Psoas muscle (tissue), 7 donors: ENCODE measurements at regions not wholly inside any gene's neighbourhood (a gene's known extent, or its start where the extent isn't known, plus 50 kb on each side); places are given as distances from the start of the nearest gene placed in this dataset.
"Not testable (repeated sequence)": the region's sequence is repeated elsewhere in the genome, so short reads cannot be mapped to it uniquely, and the experiment has no call there.

ENCODE experiments used
- ATAC-seq, 4 donors: fragments of 200-7000 bp; cut with Tn5 transposase; one replicate each; pipeline ENCODE4 v1.9.1; 2020; ENCODE audit warnings: moderate library complexity in 3 of 4, mild to moderate bottlenecking in 2 of 4
- DNase-seq, 2 donors: peaks; one replicate each; pipeline ENCODE4 v3.0.0-alpha.2; 2020
- H3K27ac ChIP-seq: fragments of 200-600 bp; one replicate; pipeline ENCODE4 v1.8.0; 2022
- H3K27me3 ChIP-seq, 3 donors: fragments of 200-600 bp in 1 of 3; one replicate each; pipeline versions ENCODE4 v1.6.1 to v1.8.0; 2013 to 2022; ENCODE audit warnings: low read length in 2 of 3, mild to moderate bottlenecking in 2 of 3, moderate library complexity in 1 of 3; ENCODE audit not compliant: insufficient read depth in 3 of 3
- H3K36me3 ChIP-seq, 2 donors: fragments of 200-600 bp in 1 of 2; one replicate each; pipeline versions ENCODE4 v1.6.1 to v1.8.0; 2013 to 2022; ENCODE audit warnings: low read depth in 1 of 2, mild to moderate bottlenecking in 1 of 2, moderate library complexity in 1 of 2; ENCODE audit not compliant: insufficient read depth in 1 of 2
- H3K4me1 ChIP-seq: fragments of 200-600 bp; one replicate; pipeline ENCODE4 v1.8.0; 2022
- H3K4me3 ChIP-seq: fragments of 200-600 bp; one replicate; pipeline ENCODE4 v1.8.0; 2022; ENCODE audit warnings: mild to moderate bottlenecking
- H3K9me3 ChIP-seq: fragments of 200-600 bp; one replicate; pipeline ENCODE4 v1.8.0; 2022
- WGBS, 3 donors: extraction: QIAGEN DNeasy Blood & Tissue Kit; methylation state at CpG; one replicate each; pipeline versions ENCODE4 v1.1.6 to v1.1.7; 2013; 5-methylcytosine and 5-hydroxymethylcytosine counted together
- intact Hi-C, 2 donors: fragments of 100-400 bp; cut with DNase I; formaldehyde crosslinking; loops; one replicate each; pipeline versions ENCODE4 v1.11.0 to v1.14.2; 2022
- TF ChIP-seq, protein P1 (sequence below): fragments of 200-600 bp; IDR thresholded peaks from one replicate; pipeline ENCODE4 v1.8.0; 2022; ENCODE audit warnings: antibody characterized with exemption
- donor health status: healthy with polysubstance abuse.
- donor health status: DM: no; HTN: no; CAD: no; lungs with moderate emphysema.
- donor health status: Bipolar disorder and iron deficiency.
- donor health status: healthy.
- donor health status: DM: yes; HTN: yes; CAD: no.
- donor health status: DM: no; HTN: no; CAD: no.
- donor health status: DM: yes; HTN: yes; CAD: no.

DNA sequence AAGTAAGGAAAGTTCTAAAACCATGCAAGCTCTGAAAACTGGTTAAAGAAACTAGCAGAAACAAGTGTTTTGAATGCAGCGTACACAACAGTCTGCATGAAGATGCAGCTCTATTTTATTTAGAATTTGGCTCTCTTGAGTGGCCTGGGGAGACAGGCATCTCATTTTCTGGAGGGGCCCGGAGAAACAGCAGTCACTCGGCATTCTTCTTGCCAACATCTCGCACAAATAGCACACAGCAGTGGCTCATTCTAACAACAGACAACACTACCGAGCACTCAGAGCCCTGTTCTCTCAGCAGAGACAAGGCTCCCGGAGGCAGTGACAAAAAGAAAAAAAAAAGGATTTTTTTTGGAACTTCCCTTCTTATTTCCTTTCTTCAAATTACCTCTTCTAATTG is 108.5 kb upstream of the STMND1 start:
- H3K27me3 ChIP-seq = peaks cover 0 to 12% (median 0%) of the 10 kb centered on the region in 3 donors
- TF ChIP-seq, protein P1, sequence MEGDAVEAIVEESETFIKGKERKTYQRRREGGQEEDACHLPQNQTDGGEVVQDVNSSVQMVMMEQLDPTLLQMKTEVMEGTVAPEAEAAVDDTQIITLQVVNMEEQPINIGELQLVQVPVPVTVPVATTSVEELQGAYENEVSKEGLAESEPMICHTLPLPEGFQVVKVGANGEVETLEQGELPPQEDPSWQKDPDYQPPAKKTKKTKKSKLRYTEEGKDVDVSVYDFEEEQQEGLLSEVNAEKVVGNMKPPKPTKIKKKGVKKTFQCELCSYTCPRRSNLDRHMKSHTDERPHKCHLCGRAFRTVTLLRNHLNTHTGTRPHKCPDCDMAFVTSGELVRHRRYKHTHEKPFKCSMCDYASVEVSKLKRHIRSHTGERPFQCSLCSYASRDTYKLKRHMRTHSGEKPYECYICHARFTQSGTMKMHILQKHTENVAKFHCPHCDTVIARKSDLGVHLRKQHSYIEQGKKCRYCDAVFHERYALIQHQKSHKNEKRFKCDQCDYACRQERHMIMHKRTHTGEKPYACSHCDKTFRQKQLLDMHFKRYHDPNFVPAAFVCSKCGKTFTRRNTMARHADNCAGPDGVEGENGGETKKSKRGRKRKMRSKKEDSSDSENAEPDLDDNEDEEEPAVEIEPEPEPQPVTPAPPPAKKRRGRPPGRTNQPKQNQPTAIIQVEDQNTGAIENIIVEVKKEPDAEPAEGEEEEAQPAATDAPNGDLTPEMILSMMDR = no peak
- no peaks in the 10 kb centered on the region for H3K9me3 ChIP-seq
- H3K4me3 ChIP-seq = no peak overlapping the region
- no peak for DNase-seq
- intact Hi-C loops = no loop called here
- H3K4me1 ChIP-seq = no peaks in the 10 kb centered on the region
- no peak for ATAC-seq
- H3K27ac ChIP-seq = no peak overlapping the region
- 64 to 67% (median 67%) methylated on average over 6 of the region's 6 CpGs for WGBS, 3 donors
- no peaks in the 10 kb centered on the region for H3K36me3 ChIP-seq

DNA sequence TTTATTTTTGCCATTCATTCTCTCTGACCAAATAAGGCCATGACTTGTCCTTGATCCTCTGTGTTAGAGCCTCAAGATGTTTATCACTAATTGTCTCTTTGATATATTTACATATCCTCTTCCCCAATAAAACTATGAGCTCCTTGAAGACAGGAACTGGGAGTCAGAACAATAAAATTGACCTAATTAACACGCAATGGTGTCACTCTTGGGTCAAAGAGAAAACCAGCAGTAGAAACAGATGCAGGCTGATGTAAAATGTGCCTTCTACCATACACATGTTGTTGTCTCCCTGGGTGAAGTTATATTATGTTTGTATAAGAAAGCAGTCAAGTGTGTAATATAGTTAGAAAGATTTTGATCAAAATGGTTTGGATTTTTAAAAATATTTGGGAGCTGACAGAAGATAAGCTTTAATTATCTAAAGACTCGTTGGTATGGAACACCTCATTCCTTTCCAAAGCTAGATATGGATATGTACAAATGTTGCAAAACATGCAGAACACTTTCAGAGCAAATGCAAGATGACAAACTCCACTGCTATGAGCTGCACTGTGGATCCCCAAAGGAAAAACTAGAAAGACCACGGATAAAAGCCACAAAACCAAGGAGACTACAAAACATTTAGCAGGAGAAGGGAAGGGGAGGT is 109.7 kb upstream of the STMND1 start:
- Histone ChIP-seq H3K27ac (no peak overlapping the region), H3K9me3 (no peaks in the 10 kb centered on the region), H3K36me3 (no peaks in the 10 kb centered on the region), H3K27me3 (peaks cover 0 to 6% (median 0%) of the 10 kb centered on the region in 3 donors), H3K4me1 (no peaks in the 10 kb centered on the region), H3K4me3 (no peak overlapping the region)
- intact Hi-C loops = no loop called here
- TF ChIP-seq, protein P1 = no peak
- 68 to 77% (median 69%) methylated on average over 3 of the region's 3 CpGs for WGBS, 3 donors
- ATAC-seq (no peak), DNase-seq (no peak)

DNA sequence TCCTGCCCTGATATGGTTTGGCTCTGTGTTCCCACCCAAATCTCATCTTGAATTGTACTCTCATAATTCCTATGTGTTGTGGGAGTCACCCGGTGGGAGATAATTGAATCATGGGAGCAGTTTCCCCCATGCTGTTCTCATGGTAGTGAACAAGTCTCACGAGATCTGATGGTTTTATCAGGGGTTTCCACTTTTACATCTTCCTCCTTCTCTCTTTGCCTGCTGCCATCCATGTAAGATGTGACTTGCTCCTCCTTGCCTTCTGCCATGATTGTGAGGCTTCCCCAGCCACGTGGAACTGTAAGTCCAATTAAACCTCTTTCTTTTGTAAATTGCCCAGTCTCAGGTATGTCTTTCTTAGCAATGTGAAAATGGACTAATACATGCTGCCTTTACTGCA is 111.9 kb upstream of the STMND1 start:
- H3K9me3 ChIP-seq, intact Hi-C loops, DNase-seq, H3K27me3 ChIP-seq, H3K27ac ChIP-seq, ATAC-seq, H3K4me1 ChIP-seq, H3K36me3 ChIP-seq, H3K4me3 ChIP-seq: not testable (repeated sequence)
- WGBS, 3 donors = 75 to 94% (median 89%) methylated on average over 3 of the region's 3 CpGs

DNA sequence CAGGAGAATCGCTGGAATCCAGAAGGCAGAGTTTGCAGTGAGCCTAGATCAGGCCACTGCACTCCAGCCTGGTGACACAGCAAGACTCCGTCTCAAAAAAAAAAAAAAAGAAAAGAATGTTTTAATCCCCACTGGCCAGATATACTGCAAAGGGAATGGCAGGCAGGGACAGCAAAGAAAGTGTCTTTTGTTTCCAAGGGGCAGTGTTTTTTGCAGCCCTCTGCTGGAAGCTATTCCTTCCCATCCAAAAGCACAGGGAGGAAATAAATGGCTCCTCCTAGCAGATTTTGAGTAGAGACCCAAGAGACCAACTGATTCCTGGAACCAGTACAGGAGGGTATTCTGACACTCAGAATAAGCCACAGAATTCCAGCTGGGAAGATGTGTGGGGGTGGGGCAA is 112.5 kb upstream of the STMND1 start:
- no peak for ATAC-seq
- no peak for DNase-seq
- Histone ChIP-seq H3K27me3 (peaks cover 0 to 6% (median 0%) of the 10 kb centered on the region in 3 donors), H3K4me3 (no peak overlapping the region), H3K27ac (no peak overlapping the region), H3K36me3 (no peaks in the 10 kb centered on the region), H3K4me1 (no peaks in the 10 kb centered on the region), H3K9me3 (no peaks in the 10 kb centered on the region)
- 53 to 73% (median 71%) methylated on average over 2 of the region's 2 CpGs for WGBS, 3 donors
- TF ChIP-seq, protein P1 = no peak
- intact Hi-C loops = no loop called here

DNA sequence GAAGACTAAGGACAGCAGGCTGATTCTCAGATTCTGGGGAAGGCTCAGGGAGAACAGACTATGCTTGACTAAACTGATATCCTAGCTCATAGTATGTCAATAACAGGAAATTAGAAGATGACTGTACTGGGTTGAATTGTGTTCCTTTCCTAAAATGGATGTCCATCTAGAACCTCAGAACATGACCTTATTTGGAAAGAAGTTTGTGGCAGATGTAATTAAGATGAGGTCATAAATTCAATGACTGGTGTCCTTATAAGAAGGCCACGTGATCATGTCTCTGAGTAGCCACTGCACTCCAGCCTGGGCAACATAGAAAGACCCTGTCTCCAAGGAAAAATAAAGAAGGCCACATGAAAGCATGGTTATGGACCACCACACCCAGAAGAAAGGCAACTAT is 113.9 kb upstream of the STMND1 start:
- WGBS, 3 donors = 86 to 97% (median 88%) methylated on average over 1 of the region's 1 CpG
- no peak overlapping the region for H3K4me3 ChIP-seq
- ATAC-seq (no peak), DNase-seq (no peak)
- H3K36me3 ChIP-seq = no peaks in the 10 kb centered on the region
- H3K27me3 ChIP-seq = no peaks in the 10 kb centered on the region
- no peaks in the 10 kb centered on the region for H3K4me1 ChIP-seq
- intact Hi-C loops = no loop called here
- TF ChIP-seq, protein P1 = no peak
- no peak overlapping the region for H3K27ac ChIP-seq
- H3K9me3 ChIP-seq = no peaks in the 10 kb centered on the region
